RKO (cell line): ENCODE measurements at regions not wholly inside any gene's neighbourhood (a gene's known extent, or its start where the extent isn't known, plus 50 kb on each side); places are given as distances from the start of the nearest gene placed in this dataset.

Experiments
- DNase-seq: peaks from one replicate; pipeline ENCODE4 v3.0.0-alpha.2; 2016; ENCODE audit warnings: low spot score

DNA sequence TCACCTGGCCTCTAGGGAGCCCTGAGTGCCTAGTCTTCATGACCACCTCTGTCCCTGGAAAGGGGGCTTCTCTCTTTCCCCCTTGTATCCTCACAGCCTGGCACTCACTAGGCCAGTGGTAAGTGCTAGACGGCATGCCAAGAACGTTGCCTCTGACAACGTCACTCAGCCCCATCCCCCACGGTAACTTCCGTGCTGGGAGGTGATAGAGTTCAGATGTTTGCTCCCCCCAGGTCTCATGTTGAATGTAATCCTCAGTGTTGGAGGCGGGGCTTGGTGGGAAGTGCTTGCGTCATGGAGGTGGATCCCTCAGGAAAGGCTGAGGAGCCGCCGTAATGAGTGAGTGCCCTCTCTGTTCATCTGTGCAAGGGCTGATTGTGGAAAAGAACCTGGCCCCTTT, 343.3 kb upstream of the MKI67 start:
- DNase-seq: no peak

DNA sequence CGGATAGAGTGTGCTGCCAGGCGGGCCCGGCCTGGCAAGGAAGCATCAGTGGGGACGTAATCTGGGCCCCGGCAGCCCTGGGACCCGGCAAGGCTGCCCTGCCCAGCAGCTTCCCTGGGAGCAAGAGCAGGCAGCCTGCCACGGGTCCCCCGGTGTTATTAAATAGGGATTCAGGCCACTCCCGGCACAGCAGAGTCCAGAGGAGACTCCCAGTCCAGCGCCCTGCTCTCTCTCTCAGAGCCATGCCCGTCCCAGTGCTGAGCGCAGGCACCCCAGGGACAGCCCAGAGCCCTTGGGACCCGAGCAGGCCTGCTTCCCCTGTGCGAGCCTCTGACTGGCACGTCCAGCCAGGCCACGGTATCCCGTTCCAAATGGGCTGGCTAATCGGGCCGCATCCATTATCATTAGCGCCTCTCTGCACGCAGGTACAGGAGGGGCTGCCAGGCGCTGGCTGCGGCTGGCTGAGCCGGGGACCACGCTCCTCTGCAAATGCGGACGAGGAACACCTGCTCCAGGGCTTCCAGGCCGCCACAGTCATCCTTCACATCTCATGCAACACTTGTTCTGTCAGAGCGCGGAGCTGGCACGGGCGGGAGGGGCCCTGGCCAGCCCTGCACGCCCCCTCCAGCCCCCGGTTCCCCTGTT, 344.2 kb upstream of the MKI67 start:
- no peak for DNase-seq

DNA sequence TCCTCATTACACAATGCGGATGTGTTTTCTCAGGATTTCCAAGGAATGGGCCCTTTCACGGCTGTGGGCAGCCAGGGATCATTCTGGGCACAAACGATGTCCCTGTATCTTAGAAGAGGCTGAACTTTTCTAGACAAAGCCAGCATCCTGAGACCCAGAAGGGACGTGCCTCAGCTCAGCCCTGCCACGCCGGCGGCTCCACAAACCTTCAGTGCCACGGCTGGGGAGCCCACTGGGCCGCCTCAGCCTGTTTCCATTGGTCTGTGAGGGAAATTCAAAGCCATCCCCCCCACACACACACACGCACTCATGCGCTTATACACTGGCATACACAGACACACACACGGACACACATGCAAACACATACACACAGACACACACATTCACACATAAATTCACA, 344.9 kb upstream of the MKI67 start:
- DNase-seq: no peak

DNA sequence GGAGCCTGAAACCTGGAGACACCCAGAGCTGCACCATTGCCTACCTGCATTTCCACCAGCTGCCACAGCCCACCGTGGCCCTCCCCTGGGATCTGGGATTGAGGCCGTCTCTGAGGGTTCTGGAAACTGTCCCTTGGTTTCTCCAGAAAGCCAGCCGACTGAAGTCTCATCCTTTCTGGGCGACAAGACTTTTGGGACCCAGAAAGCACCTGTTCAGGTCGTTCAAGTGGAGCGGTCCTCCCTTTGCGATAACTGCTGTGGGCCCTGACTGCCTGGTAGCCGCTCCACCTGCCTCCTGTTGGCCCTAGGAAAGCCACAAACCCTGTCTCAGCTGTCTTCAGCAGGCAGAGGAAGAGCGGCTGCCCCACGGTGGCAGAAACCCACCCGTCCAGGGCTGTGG, 346.0 kb upstream of the MKI67 start:
- DNase-seq: no peak

DNA sequence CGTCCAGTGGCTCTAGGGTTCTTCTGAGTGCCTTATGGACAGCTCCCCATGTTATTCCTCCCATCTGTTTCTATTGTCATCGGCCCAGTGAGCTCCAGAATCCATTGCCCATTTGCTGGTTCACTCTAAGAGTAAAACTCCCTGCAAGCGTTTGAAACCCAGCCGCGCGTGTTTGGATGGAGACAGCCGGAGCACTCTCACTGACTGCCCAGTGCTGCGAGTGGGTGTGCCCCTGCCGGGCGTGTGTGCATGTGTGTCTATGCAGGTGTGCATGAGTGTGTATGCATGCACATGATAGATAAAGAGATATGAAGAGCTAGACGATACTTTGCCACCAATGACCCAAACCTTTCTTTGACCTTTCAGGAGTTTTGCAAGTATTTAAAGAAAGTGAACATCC, 347.2 kb upstream of the MKI67 start:
- DNase-seq: no peak

DNA sequence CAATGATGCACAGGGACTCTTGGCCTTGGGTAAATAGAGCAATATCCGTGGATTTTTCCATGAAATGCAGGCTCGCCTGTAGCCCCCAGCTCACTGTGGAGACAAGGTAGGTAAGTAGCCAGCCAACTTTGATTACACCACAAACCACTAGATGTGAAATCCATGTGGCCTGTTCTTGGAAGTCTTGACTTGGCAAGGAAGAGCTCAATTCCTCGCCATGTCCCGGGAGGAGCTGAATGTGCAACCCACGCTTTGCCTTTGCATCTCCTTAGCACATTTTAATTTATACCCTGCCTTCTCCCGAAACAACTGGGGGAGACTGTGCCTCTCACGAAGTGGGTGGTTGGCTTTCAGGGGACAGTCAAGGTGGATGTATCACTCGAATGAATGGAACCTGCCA, 347.7 kb upstream of the MKI67 start:
- no peak for DNase-seq

DNA sequence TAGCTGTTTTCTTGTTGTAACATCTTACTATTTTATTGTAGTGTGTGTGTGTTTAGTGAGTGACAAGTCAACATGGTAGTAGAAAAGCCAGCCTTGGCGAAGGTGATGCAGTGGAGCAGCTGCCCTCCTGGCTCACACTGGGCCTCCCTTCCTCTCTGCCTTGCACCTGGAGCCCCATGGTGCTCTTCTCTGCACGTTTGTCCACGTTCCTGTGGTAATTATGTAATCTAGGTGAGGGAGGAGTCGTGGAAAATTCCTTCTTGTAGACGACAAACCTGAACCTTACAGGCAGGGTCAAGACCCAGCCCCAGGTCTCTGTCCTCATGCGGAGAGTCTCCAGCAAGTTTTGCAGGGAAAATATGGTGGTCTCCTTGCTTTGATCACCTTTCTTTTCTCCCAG, 348.3 kb upstream of the MKI67 start:
- DNase-seq: no peak

DNA sequence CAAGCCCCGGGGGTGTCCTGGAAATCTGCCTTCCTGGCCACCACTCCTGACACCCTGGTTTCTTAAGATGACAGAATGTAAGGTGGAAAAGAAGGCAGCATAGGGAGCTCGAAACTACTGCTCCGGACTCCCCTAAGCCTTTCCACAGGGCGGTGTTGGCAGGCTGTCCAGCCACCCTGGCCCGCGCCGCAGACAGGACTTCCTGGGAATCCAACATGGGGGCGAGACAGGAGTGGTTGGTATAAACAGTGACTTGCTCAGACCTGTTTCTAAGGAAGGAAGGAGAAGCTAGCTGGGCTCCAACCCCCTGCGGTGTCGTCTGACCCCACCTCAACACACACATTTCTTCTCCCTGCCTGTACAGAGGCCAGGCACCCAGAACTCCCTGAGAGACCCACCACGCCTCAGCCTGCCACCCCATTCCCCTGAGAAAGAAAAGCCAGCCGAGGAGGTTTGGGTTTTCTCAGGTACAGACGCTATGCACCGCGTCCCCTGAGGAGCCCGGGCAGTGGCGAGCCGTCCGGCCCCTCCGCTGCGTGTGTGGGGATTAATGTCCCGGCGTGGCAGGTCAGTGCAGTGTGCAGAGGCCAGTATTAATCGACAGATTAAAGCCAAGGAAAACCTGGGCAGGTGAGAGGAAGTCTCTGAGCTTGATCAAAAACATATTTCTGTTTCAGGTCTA, 349.6 kb upstream of the MKI67 start:
- DNase-seq: no peak

DNA sequence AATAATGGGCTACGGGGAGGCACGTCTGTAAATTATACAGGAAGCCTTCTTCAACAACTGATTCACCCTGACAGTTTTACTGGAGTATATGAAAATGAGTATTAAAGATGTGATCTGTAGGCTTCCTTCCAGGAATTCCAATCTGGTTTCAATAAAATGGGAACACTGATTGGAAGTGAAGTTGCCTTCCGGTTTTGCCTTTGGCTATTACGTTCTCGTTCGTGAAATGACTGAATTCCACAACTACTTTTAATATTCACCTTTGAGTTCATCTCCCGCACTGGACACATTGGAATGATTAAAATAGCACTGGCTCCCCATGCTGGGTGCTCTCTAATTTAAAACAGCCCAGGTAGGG, 350.1 kb upstream of the MKI67 start:
- DNase-seq: no peak

DNA sequence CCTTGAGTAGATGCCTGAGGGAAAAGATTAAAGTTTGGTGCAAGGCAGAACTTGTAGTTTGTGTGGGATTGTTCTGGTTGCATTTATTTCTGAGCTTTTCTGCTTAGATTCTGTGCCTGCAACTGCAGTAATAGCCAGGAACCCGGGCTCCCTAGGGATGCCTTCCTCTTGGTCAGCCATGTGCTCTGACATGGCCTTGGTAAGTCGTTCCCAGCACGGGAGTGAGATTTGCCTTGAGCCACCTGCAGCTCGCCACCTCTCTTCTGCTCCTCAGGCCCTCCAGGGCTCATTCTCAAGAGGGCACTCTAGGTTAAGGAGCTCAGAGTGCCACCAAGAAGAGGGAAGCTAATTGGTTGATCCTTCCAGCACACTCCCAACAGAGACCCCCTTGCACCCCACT, 350.6 kb upstream of the MKI67 start:
- DNase-seq: no peak

DNA sequence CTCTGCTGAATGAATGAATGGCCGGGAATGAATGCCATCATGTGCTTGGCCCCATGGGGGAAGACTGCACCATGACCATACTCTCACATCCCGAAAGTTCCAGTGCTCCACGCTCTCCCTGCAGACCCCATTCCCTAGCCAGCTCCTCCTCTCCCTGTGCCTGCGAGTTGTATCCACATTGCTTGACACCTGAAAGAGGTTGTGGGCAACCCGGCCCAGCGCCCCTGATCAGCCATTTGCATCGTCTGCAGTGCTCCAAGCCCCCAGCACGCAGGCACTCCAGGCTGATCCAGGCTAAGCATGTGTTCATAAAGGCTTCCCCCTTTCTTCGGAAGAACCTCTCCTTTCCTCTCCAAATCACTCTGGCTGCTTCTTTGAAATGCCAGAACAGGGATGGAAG, 354.4 kb upstream of the MKI67 start:
- no peak for DNase-seq

DNA sequence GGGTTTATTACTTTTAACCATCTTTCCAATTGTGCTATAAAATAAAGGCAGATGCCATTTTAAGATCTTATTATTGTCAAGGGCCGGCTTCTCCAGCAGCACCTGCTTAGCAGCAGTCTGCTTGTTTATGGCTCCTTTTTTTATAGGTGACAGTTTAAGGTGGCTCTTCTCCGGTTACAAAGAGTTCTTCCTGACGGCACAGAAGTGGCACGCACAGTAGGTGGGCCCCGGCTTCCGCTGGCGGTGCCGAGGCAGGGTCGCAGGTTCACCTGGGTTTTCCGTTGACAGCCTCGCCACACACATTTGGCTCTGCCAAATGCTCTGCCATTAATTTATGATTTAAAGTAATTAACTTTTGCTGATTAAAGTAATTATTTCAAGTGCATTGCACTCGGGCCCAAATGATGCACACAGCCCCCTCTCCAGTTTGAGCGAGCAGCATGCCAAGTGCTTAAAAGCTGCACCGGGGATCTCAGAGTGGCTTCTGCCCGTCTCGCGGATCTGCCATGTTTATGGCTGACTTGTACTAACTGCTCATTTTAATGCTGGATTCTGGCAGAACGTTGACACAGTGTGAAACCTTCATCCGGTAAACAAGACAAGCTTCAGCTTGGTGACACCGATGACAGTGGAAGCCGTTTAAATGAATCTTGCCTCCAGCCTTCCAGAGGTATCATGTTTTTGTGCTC, 355.1 kb upstream of the MKI67 start:
- no peak for DNase-seq

DNA sequence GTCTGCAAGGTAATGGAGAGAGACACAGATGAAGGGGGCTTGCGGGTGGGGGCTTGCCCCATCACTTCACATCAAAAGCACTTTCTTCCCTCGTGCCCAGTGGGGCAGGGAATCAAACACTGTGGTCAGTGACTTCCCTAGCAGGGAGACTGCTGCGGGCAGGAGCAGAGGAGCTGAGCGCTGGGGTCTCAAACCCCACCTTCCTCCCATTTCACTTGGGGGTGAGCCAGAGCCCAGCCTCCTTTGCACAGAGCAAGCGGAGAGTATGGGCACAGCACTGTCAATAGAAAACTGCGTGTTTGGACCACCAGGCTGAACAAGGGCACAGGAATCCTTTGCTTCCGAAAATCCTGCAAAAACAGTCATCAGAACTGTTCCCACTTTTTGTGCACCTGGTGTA, 355.8 kb upstream of the MKI67 start:
- DNase-seq: no peak

DNA sequence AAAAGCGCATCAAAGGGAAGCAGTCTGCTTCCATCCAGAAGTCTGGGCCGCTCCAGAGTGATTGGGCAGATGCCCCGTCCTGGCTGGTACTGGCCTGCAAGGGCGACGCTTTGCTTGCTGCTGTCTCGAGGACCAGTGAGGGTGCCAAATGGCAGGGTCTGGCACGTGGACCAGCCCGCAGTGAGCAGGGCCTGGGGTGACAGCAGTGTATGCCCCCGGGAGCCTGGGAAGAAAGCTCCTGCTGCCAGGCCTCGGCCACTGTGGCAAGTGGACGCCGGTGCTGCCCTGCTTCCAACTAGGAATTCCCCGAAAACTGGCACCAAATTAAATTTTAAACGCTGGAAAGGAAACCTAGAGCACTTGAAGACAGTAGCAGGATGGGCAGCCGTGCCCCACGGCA, 357.0 kb upstream of the MKI67 start:
- no peak for DNase-seq

DNA sequence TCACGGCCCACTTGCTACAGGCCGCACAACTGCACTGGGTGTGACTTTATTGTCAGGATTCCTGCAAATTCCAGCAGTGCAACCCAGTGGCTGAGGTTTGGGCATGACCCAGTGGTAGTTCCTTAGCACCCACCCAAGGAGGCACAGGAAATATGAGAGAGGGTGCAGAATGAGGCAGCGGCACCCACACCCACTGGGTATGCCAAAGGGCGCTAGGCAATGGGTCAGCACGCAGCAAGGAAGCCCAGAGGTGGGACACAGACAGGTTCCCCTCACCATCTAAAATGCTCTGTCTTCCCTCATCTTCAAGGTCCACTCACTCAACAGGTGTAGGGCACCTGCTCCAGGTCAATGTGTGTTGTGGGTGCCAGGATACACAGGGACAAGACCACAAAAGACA, 357.8 kb upstream of the MKI67 start:
- DNase-seq: no peak

DNA sequence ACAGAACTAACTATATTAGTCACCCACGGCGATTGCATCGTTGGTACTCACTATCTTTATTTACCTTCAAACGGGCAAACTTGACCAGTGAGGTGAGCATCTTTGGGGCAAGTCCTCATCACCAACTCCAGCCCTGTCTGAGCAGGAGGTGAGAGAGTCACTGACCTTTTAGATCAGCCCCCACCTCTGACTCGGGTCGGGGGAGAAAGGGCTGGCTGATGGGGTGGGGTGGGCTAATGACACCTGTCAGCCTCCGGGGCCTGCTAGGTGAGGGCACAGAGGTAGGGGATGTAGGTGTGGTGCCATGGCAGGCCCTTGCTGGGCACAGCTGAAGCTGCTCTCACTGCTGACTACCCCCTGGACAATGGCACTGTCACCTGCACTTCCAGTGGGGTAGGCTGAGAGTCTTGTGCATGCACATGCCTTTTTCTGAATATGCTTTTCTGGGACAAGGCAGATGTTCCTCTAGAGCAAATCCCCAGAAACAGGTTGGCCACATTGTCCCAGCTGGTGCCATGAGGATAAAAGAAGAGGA, 359.5 kb upstream of the MKI67 start:
- DNase-seq: no peak

DNA sequence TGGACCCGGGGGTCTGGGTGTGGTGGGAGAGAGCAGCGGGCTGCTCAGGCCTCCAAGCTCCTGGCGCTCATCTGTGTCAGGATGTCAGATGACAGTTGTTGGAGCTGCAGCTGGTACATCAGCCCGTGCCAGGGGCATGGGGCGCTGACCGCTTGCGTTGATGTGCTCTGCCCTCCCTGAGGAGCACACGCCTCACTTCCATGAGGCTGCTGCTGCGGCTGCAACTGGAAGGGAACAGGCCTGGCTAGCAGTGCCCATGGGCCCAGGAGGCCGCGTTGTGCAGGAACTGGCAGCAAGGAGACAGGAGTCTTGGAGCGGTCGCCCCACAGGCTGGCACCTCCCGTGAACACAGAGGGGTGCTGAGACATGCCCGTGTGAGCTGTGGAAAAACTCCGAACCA, 361.3 kb upstream of the MKI67 start:
- DNase-seq: no peak

DNA sequence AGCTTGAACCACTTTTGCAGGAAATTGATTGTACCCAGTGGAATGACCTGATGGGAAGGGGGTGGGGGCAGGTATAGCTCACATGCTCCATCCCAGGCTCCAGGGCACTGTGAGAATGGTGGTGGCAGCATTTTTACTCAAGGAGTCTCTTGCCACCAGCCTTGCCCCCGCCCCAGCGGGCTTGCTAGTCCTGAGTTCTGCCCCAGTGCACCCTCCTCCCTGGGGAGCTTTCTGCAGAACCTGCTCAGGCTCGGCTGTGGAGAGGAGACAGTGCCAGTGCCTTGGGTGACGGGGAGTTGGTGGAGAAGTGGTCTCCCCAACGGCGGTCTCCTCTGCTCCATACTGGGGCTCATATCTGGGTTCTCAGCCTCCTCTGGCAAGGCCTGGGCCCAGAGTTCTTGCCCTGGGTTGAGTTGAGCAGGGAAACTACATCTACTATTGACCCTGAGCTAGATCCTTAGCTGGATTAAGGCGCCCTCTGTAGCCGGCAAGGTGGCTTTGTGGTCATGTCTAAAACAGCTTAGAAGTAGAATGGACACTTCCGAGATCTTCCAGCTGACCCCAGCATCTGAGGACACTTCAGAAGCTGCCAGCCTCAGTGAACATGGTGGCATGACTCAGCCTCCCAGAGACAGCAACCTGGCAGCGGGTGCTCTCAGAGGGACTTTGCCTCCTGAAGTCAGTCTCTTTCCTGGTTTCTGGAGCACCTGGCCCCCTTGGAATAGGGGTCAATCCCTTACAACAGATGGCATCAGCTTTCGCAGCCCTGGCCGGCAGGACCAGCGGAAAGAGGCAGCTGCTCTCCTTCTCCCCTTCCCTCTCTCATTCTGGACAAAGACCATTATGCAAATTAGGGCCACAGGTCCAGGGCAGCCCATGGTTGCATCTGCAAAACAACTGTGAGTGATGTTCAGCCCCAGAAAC, 363.4 kb upstream of the MKI67 start:
- DNase-seq: no peak

DNA sequence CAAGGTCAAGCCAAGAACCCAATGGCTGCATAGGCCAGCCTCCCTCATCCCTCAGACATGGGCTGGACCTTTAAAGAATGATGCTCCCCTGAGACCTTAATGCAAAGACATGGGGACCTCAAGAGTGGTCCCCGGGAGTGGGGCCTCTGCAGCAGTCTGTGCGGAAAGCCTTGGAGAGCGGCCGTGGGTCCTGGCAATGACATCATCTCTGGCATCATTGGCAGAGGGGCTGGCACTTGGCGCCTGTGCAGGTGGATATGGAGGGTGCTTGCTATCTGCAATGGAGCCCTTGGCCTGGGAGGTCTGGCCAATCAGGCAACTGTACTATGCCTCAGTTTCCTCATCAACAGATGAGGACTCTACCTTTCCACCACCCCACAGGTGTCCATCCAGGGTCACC, 365.5 kb upstream of the MKI67 start:
- DNase-seq: no peak

DNA sequence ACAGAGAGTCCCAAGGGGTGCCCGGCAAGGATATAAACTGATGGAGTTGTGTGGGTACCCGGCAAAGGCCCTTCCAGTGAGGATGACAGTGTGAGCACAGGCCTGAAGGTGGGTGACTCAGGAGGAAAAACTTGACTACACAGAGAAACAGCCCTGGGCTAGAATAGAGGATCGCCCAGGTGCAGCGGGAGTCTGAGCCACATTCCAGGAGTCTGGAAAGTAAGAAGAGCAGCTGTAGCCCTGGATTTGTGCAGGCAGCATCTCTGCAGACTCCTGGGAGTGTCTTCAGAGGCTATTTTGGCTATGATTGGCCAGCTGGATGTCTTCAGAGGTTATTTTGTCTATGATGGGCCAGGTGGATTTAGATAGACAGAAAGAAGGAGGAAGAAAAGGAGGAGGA, 367.6 kb upstream of the MKI67 start:
- no peak for DNase-seq

DNA sequence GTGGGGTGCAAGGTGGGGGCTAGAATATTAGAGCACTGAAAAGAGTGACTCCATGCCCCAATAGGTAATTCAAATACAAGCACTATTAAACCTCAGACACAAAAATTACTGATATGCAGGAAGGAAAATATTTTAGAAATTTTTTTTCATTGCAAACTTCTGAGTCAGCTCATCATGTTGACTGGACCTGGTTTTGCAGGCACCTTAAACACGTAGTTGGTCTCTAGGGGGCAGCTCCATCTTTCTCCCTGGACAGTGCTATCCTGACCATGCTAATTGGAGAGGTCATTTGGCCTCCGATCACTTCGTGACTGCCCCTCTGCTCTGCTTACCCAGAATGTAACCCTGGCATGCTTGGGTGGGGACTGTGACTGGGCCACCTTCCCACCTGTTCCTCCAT, 368.4 kb upstream of the MKI67 start:
- DNase-seq: no peak

DNA sequence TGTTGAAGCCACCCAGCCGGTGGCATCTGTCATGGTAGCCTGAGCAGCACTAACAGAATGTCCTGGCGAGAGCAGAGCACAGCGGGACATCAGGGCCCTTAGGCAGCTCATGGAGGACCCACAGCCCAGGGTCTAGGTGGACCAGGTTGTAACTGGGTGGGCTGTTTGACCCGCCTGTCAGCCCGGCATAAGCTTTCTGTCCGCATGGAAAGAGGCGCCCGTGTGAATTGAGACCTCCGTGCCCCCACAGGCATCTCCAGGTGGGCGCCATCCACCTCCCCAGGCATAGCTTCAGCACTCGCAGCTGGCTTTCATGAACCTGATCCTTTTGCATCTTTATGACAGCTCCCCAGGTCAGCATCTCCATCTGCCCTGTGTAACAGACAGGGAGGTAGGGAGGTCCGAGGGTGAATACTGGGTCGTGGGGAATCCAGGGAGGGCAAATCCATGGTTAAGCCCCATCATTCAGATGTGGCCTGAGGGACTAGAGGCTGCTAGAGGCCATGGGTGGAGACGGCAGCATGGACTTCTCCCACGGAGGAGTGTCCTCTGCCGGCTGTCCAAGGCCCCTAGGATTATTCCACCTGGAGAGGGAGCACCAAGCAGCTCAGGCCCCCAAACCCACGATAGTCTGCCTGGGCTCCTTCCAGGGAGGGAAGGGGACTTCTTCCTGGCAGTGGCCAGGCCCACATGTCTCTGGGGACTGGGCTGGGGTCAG, 371.6 kb upstream of the MKI67 start:
- DNase-seq: no peak
